TTC549 (cell line): ENCODE measurements at regions not wholly inside any gene's neighbourhood (a gene's known extent, or its start where the extent isn't known, plus 50 kb on each side); places are given as distances from the start of the nearest gene placed in this dataset.
"Not testable (repeated sequence)": the region's sequence is repeated elsewhere in the genome, so short reads cannot be mapped to it uniquely, and the experiment has no call there.

Experiments used
- FAIRE-seq: peaks from 2 replicates; lab custom pipeline; 2012; peaks lifted over from hg19 to GRCh38; lab: Jason Lieb, UNC

GRCh38 chr9:62833323-62834200 lies 1643.7 kb downstream of the SPATA31A7 start:
- FAIRE-seq: not testable (repeated sequence)

- not testable (repeated sequence) for FAIRE-seq
Measured at GRCh38 chr9:62837254-62837911, 1647.5 kb downstream of the SPATA31A7 start.

DNA sequence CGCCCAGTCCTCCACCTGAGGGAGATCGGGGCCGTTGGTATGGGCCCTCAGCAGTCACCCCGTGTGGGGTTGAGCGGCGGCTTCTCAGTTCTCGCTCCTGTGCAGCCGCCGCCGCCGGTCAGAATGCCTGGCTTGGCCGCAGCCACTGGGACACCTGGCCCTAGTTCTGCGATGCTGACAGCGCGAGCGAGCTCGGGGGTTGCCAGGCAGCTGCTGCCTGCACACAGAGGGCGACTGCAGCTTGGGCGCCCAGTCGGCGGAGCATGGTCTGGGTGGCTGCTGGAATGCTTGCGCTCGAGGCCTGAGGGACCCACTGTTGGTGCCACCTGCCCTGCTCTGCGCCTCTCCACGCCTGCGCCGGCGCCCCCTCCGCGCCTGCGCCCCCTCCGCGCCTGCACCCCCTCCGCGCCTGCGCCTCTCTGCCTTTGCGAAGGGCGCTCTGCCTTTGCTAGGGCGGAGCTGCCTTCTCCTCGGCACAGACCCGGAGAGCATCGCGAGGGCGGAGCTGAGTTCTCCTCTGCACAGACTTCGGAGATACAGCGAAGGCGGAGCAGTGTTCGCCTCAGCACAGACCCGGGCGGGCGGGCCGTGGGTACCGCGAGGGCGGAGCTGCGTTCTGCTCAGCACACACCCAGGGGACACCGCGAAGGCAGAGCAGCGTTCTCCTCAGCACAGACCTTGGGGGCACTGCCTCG lies 1648.3 kb downstream of the SPATA31A7 start:
- FAIRE-seq: not testable (repeated sequence)

GRCh38 chr9:62839168-62839567 lies 1649.3 kb downstream of the SPATA31A7 start:
- not testable (repeated sequence) for FAIRE-seq

- not testable (repeated sequence) for FAIRE-seq
Measured at GRCh38 chr9:62843145-62843544, 1653.3 kb downstream of the SPATA31A7 start.

DNA sequence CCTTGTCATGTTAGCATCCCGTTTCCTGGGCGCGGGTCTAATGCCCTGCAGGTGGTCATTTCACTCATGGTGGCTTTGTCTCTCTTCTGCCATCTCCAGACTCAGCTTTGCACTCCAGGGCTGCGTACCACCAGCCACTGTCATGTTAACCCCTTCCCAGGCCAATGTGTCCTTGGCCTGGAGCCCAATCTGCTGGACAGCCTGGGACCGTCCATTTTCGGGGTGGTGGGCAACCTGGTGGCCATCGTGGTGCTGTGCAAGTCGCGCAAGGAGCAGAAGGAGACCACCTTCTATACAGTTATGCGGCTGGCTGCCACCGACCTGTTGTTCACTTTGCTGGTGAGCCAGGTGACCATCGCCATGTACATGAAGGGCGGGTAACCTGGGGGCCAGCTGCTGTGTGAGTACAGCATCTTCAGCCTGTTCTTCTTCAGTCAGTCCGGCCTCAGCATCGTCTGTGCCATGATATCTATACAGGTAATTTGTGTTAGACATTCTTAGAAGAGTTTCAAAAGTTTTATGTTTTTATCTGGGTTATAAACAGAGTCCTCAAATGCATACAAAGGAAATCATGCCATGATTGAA lies 1654.0 kb downstream of the SPATA31A7 start:
- not testable (repeated sequence) for FAIRE-seq

DNA sequence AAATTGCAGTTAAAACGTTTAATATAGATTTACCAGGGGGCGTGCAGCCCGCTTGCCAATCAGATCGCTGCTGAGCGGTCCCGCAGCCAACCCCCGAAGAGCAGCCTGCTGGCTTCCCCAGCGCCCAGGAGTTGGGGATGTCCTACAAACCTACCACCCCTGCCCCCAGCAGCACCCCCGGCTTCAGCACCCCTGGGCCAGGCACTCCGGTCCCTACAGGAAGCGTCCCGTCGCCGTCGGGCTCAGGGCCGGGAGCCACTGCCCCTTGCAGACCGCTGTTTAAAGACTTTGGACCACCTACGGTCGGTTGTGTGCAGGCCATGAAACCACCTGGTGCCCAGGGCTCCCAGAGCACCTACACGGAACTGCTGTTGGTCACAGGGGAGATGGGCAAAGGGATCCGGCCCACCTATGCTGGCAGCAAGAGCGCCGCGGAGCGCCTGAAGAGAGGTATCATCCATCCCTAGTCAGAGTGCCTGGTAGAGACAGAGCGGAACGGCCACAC lies 1654.9 kb downstream of the SPATA31A7 start:
- not testable (repeated sequence) for FAIRE-seq

- not testable (repeated sequence) for FAIRE-seq
Measured at GRCh38 chr9:62848258-62848657, 1658.4 kb downstream of the SPATA31A7 start.

DNA sequence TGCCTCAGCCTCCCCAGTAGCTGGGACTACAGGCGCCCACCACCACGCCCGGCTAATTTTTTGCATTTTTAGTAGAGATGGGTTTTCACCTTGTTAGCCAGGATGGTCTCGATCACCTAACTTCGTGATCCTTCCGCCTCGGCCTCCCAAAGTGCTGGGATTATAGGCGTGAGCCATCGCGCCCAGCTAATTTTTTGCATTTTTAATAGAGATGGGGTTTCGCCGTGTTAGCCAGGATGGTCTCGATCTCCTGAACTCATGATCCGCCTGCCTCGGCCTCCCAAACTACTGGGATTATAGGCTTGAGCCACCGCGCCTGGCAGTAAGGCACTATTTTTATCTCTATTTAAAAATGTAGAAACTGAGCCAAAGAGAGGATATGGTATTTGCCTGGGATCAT lies 1660.2 kb downstream of the SPATA31A7 start:
- FAIRE-seq: not testable (repeated sequence)

DNA sequence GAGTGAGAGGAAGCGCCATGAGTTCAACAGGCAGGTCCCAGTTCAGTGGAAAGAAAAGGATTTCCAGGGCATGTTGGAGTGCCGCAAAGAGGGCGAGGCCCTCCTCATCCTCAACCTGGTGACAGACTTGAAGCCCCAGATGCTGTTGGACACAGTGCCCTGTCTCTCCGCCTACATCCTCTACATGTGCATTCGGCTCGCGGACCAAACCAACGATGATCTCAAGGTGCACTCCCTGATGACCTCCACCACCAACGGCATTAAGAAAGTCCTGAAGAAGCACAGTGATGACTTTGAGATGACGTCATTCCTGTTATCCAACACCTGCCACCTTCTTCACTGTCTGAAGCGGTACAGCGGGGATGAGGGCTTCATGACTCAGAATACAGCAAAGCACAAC lies 1667.4 kb downstream of the SPATA31A7 start:
- FAIRE-seq: not testable (repeated sequence)

GRCh38 chr9:62858240-62858639 lies 1668.4 kb downstream of the SPATA31A7 start:
- not testable (repeated sequence) for FAIRE-seq

DNA sequence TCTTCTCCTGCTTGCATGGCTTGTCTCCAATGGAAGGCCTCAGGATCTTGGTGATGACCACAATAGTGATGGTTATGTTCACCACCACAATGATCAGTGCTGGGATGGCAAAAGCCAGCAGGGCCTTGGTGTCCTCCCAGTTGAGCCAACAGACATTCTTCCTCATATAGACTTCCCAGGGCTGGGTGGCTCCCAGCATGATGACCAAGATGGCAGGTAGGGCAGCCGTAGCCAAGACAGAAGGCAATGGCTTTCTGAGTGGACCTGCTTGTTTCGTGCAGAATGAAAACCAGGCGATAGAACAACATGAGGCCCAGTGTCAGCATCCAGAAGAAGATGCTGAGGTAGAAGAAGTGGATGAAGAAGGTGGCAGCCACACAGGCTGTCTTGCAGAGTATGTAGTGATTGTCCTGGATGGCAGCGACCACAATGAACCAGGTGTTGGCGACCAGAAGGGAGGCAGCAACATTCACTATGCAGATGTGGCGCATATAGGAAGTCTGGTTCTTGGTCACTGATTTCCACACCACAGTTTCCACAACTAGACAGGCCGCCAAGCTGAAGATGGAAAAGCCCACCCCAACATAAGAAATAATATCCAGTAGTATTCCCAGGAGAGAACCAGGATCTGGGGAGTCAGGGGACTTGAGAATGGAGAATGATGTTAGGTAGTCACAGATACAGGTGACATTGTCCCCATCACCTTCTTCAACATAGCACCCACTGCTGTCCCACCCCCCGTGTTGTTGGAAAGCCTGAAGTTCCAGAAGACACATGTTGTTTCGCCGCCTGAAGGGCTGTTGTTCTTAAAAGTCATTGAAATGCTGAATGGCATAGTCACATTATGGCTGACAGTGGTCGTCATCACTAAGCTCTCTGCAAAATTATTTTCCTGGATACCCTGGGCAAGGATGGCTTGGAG lies 1671.4 kb downstream of the SPATA31A7 start:
- FAIRE-seq: not testable (repeated sequence)

DNA sequence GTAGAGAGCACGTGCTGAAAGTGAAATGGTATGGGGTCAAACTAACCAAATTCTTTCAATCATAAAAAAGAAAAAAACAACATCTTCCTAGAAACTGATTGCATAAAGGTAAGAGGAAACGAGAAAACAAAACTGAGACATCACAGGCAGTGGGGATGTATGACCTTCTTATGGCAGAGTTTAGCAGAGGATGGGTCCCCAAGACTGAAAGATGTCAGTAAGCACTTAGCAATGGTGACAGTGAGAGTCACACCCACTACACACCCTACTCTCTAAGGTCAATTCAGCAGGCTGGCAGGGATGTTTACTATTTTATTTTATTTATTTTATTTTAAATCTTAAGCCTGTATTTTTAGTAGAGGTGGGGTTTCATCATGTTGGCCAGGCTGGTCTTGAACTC lies 1672.3 kb downstream of the SPATA31A7 start:
- not testable (repeated sequence) for FAIRE-seq

DNA sequence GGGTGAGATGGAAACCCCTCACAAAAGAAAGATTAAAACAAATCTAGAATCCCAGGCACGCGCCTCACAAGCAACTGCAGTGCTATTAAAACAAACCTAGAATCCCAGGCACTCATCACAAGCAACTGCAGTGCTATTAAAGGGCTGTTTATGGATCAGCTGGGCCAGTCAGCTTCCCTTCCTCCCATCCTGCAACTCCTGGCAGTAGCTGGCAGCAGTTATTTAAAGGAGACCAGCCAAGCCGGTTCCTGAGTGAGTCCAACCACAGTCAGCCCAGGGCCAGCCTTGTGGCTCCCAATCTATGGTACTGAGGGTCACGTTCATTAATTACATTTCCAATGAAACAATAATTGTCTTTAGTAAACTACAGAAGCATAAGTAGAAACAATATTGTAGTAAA lies 1673.5 kb downstream of the SPATA31A7 start:
- not testable (repeated sequence) for FAIRE-seq

DNA sequence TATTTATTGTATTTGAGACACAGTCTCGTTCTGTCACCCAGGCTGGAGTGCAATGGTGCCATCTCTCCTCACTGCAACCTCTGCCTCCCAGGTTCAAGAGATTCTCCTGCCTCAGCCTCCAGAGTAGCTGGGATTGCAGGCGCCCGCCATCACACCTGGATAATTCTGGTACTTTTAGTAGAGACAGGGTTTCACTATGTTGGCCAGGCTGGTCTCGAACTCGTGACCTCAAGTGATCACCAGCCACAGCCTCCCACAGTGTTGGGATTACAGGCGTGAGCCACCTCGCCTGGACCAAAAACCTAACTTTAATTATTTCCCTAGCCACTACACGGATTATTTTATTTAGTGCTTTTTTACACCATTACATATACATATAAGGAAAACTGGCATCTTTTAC lies 1674.0 kb downstream of the SPATA31A7 start:
- FAIRE-seq: not testable (repeated sequence)

- FAIRE-seq: not testable (repeated sequence)
Measured at GRCh38 chr9:62864481-62865469, 1674.9 kb downstream of the SPATA31A7 start.

- not testable (repeated sequence) for FAIRE-seq
Measured at GRCh38 chr9:62869061-62869460, 1679.2 kb downstream of the SPATA31A7 start.

- not testable (repeated sequence) for FAIRE-seq
Measured at GRCh38 chr9:62871765-62872164, 1681.9 kb downstream of the SPATA31A7 start.

- FAIRE-seq: not testable (repeated sequence)
Measured at GRCh38 chr9:62874213-62874612, 1684.4 kb downstream of the SPATA31A7 start.
